Sigmoid colon (tissue), 6 donors: ENCODE measurements at regions not wholly inside any gene's neighbourhood (a gene's known extent, or its start where the extent isn't known, plus 50 kb on each side); places are given as distances from the start of the nearest gene placed in this dataset.
"Not testable (repeated sequence)": the region's sequence is repeated elsewhere in the genome, so short reads cannot be mapped to it uniquely, and the experiment has no call there.

ENCODE experiments used
- DNase-seq: peaks from one replicate; pipeline ENCODE4 v3.0.0-alpha.2; 2019
- H3K27ac ChIP-seq, 4 donors: fragments of 200-600 bp; sonication (generic); one replicate each; pipeline ENCODE4 v1.5.1; 2016 to 2019; ENCODE audit warnings: mild to moderate bottlenecking in 1 of 4
- H3K27me3 ChIP-seq, 3 donors: fragments of 200-600 bp; sonication (generic); one replicate each; pipeline ENCODE4 v1.5.1; 2019; ENCODE audit warnings: mild to moderate bottlenecking in 1 of 3
- H3K36me3 ChIP-seq, 4 donors: fragments of 200-600 bp; sonication (generic); one replicate each; pipeline ENCODE4 v1.5.1; 2016 to 2019
- H3K4me1 ChIP-seq, 4 donors: fragments of 200-600 bp; sonication (generic); one replicate each; pipeline ENCODE4 v1.5.1; 2017 to 2019
- H3K4me3 ChIP-seq, 4 donors: fragments of 200-600 bp; sonication (generic); one replicate each; pipeline ENCODE4 v1.5.1; 2017 to 2019; ENCODE audit warnings: mild to moderate bottlenecking in 2 of 4, moderate library complexity in 1 of 4
- H3K9me3 ChIP-seq, 4 donors: fragments of 200-600 bp in 3 of 4; sonication (generic) in 3 of 4; one replicate each; pipeline versions ENCODE4 v1.5.1 to v1.6.1; 2013 to 2019
- CTCF ChIP-seq, 4 experiments: fragments of 450-650 bp in 3 of 4; fragments of 200-600 bp in 1 of 4; IDR thresholded peaks; one replicate each; pipeline ENCODE4 v1.5.1; 2016 to 2019; ENCODE audit warnings: antibody characterized with exemption in 4 of 4, mild to moderate bottlenecking in 3 of 4, moderate library complexity in 2 of 4
- EP300 ChIP-seq, 4 donors: sonication (generic); formaldehyde crosslinking; IDR thresholded peaks; one replicate each; pipeline ENCODE4 v1.6.1; 2017; ENCODE audit warnings: antibody characterized with exemption in 4 of 4
- POLR2A ChIP-seq, 2 donors: fragments of 450-650 bp; IDR thresholded peaks; one replicate each; pipeline ENCODE4 v1.6.1; 2016; ENCODE audit warnings: antibody characterized with exemption in 2 of 2, mild to moderate bottlenecking in 2 of 2, moderate library complexity in 2 of 2
- POLR2AphosphoS5 ChIP-seq, 4 donors: sonication (generic); formaldehyde crosslinking; IDR thresholded peaks; one replicate each; pipeline ENCODE4 v1.6.1; 2017; ENCODE audit warnings: antibody characterized with exemption in 4 of 4
- WGBS, 2 donors: extraction: QIAGEN DNeasy Blood & Tissue Kit; methylation state at CpG; one replicate each; pipeline ENCODE4 v1.1.7; 2013; 5-methylcytosine and 5-hydroxymethylcytosine counted together
- intact Hi-C: fragments of 100-400 bp; cut with DNase I; formaldehyde crosslinking; loops from one replicate; pipeline ENCODE4 v1.15.1; 2023
- donor health status: healthy with polysubstance abuse.
- donor health status: healthy.

- Histone ChIP-seq H3K9me3 (no peaks in the 10 kb centered on the region), H3K4me1 (peaks cover 0 to 11% (median 0%) of the 10 kb centered on the region in 4 donors), H3K36me3 (no peaks in the 10 kb centered on the region), H3K27ac (no peak overlapping the region), H3K27me3 (no peaks in the 10 kb centered on the region), H3K4me3 (no peak overlapping the region)
- intact Hi-C loops, result no loop called here
- no peak for DNase-seq
- WGBS, 2 donors, result 86 to 89% methylated on average over 13 of the region's 13 CpGs
- TF ChIP-seq EP300 (IDR thresholded peaks at IDR 0.05) (no peak), POLR2AphosphoS5 (IDR thresholded peaks at IDR 0.05) (no peak), POLR2A (IDR thresholded peaks at IDR 0.05) (no peak), CTCF (IDR thresholded peaks at IDR 0.05) (no peak)
Measured at GRCh38 chr13:50468849-50469669, 374.4 kb downstream of the DLEU7 start.

- H3K27ac ChIP-seq, H3K36me3 ChIP-seq, H3K9me3 ChIP-seq, DNase-seq, H3K4me3 ChIP-seq, intact Hi-C loops, H3K27me3 ChIP-seq, H3K4me1 ChIP-seq: not testable (repeated sequence)
- 84 to 91% methylated on average over 1 of the region's 3 CpGs for WGBS, 2 donors
Measured at GRCh38 chr13:50473050-50473449, 370.4 kb downstream of the DLEU7 start.

GRCh38 chr13:50474088-50474662, 369.3 kb downstream of the DLEU7 start:
- H3K9me3 ChIP-seq, result no peaks in the 10 kb centered on the region
- 95 to 96% methylated on average over 2 of the region's 2 CpGs for WGBS, 2 donors
- TF ChIP-seq CTCF (IDR thresholded peaks at IDR 0.05) (no peak), POLR2A (IDR thresholded peaks at IDR 0.05) (no peak), POLR2AphosphoS5 (IDR thresholded peaks at IDR 0.05) (no peak), EP300 (IDR thresholded peaks at IDR 0.05) (no peak)
- no peak overlapping the region for H3K27ac ChIP-seq
- no peaks in the 10 kb centered on the region for H3K4me1 ChIP-seq
- no peak overlapping the region for H3K4me3 ChIP-seq
- DNase-seq, result no peak
- no peaks in the 10 kb centered on the region for H3K36me3 ChIP-seq
- intact Hi-C loops, result no loop called here
- no peaks in the 10 kb centered on the region for H3K27me3 ChIP-seq

- H3K4me3 ChIP-seq, result no peak overlapping the region
- no peak for DNase-seq
- no peak for TF ChIP-seq EP300 (IDR thresholded peaks at IDR 0.05)
- TF ChIP-seq POLR2AphosphoS5 (IDR thresholded peaks at IDR 0.05), result no peak
- no peak for TF ChIP-seq CTCF (IDR thresholded peaks at IDR 0.05)
- TF ChIP-seq POLR2A (IDR thresholded peaks at IDR 0.05), result no peak
- H3K9me3 ChIP-seq, result no peaks in the 10 kb centered on the region
- no peaks in the 10 kb centered on the region for H3K27me3 ChIP-seq
- H3K36me3 ChIP-seq, result no peaks in the 10 kb centered on the region
- intact Hi-C loops, result no loop called here
- WGBS, 2 donors, result 79 to 84% methylated on average over 5 of the region's 5 CpGs
- H3K27ac ChIP-seq, result no peak overlapping the region
- H3K4me1 ChIP-seq, result no peaks in the 10 kb centered on the region
Measured at GRCh38 chr13:50476577-50477285, 366.8 kb downstream of the DLEU7 start.

GRCh38 chr13:50481936-50482335, 361.6 kb downstream of the DLEU7 start:
- no peak overlapping the region for H3K27ac ChIP-seq
- no peaks in the 10 kb centered on the region for H3K36me3 ChIP-seq
- no peaks in the 10 kb centered on the region for H3K4me1 ChIP-seq
- intact Hi-C loops, result no loop called here
- H3K27me3 ChIP-seq, result no peaks in the 10 kb centered on the region
- TF ChIP-seq EP300 (IDR thresholded peaks at IDR 0.05) (no peak), POLR2AphosphoS5 (IDR thresholded peaks at IDR 0.05) (no peak), POLR2A (IDR thresholded peaks at IDR 0.05) (no peak), CTCF (IDR thresholded peaks at IDR 0.05) (no peak)
- H3K9me3 ChIP-seq, result no peaks in the 10 kb centered on the region
- no peak overlapping the region for H3K4me3 ChIP-seq
- DNase-seq, result no peak
